Osteoblast (primary cell): ENCODE measurements at regions not wholly inside any gene's neighbourhood (a gene's known extent, or its start where the extent isn't known, plus 50 kb on each side); places are given as distances from the start of the nearest gene placed in this dataset.

ENCODE experiments used
- DNase-seq: peaks from one replicate; pipeline ENCODE4 v3.0.0; 2011; ENCODE audit warnings: low spot score, mixed read lengths; ENCODE audit not compliant: insufficient read length; ENCODE audit errors: missing footprints
- H2AFZ ChIP-seq: 2 replicates; pipeline ENCODE4 v1.6.0; 2011; ENCODE audit warnings: mild to moderate bottlenecking, low read length
- H3K27ac ChIP-seq: 2 replicates; pipeline ENCODE4 v1.5.1; 2011; ENCODE audit warnings: mild to moderate bottlenecking, low read depth, low read length, moderate library complexity
- H3K27me3 ChIP-seq: 2 replicates; pipeline ENCODE4 v1.6.0; 2012; ENCODE audit warnings: mild to moderate bottlenecking, control low read depth, inconsistent platforms, low read length, moderate library complexity; ENCODE audit not compliant: insufficient read depth
- H3K36me3 ChIP-seq: 2 replicates; pipeline ENCODE4 v1.5.1; 2011; ENCODE audit warnings: mild to moderate bottlenecking, low read length, control low read depth, moderate library complexity; ENCODE audit not compliant: insufficient read depth
- H3K4me1 ChIP-seq: 2 replicates; pipeline ENCODE4 v1.5.1; 2011; ENCODE audit warnings: mild to moderate bottlenecking, low read length, control low read depth, moderate library complexity; ENCODE audit not compliant: insufficient read depth
- H3K4me2 ChIP-seq: 2 replicates; pipeline ENCODE4 v1.6.0; 2011; ENCODE audit warnings: mild to moderate bottlenecking, low read length; ENCODE audit not compliant: insufficient read depth
- H3K4me3 ChIP-seq: fragments of 200-600 bp; sonication (generic); 3 replicates; pipeline ENCODE4 v1.5.1; 2012; ENCODE audit warnings: mild to moderate bottlenecking, low read length, inconsistent platforms; ENCODE audit not compliant: insufficient read depth
- H3K79me2 ChIP-seq: 2 replicates; pipeline ENCODE4 v1.6.0; 2012; ENCODE audit warnings: mild to moderate bottlenecking, low read length, control low read depth, inconsistent platforms; ENCODE audit not compliant: insufficient read depth
- H3K9me3 ChIP-seq: 2 replicates; pipeline ENCODE4 v1.5.1; 2011; ENCODE audit warnings: low read depth, low read length, control low read depth
- H4K20me1 ChIP-seq: 2 replicates; pipeline ENCODE4 v1.6.0; 2012; ENCODE audit warnings: mild to moderate bottlenecking, low read length, control low read depth; ENCODE audit not compliant: insufficient read depth
- TF ChIP-seq, protein P1 (sequence below): IDR thresholded peaks from 2 replicates; pipeline ENCODE4 v1.5.1; 2011; ENCODE audit warnings: mild to moderate bottlenecking, low read depth, low read length, moderate library complexity; ENCODE audit errors: extremely low read depth

DNA sequence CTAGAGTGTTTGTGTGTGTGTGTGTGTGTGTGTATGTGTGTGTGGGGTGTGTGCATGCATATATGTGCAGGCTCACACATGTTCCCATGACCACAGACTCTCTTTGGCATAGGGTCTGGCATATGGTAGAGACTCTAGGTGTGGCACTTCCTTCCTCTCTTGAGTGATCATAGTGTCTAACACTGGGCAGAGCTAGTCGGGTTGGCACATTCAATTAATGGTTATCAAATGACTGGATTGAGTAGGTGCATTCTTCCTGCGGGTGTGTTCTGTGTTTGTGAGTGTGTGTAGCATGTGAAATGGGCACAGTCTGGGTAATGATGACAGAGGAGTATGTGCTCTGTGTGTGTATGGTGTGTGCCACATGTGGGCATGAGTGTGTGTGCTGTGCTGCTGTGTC is 106.5 kb downstream of the EFNB1 start:
- no peak overlapping the region for H3K27ac ChIP-seq
- no peaks in the 10 kb centered on the region for H3K9me3 ChIP-seq
- peaks cover 3% of the 10 kb centered on the region for H3K27me3 ChIP-seq
- peaks cover 3% of the 10 kb centered on the region for H4K20me1 ChIP-seq
- TF ChIP-seq, protein P1, sequence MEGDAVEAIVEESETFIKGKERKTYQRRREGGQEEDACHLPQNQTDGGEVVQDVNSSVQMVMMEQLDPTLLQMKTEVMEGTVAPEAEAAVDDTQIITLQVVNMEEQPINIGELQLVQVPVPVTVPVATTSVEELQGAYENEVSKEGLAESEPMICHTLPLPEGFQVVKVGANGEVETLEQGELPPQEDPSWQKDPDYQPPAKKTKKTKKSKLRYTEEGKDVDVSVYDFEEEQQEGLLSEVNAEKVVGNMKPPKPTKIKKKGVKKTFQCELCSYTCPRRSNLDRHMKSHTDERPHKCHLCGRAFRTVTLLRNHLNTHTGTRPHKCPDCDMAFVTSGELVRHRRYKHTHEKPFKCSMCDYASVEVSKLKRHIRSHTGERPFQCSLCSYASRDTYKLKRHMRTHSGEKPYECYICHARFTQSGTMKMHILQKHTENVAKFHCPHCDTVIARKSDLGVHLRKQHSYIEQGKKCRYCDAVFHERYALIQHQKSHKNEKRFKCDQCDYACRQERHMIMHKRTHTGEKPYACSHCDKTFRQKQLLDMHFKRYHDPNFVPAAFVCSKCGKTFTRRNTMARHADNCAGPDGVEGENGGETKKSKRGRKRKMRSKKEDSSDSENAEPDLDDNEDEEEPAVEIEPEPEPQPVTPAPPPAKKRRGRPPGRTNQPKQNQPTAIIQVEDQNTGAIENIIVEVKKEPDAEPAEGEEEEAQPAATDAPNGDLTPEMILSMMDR, result no peak
- no peak overlapping the region for H2AFZ ChIP-seq
- peaks cover 40% of the 10 kb centered on the region for H3K4me1 ChIP-seq
- no peaks in the 10 kb centered on the region for H3K36me3 ChIP-seq
- no peak for DNase-seq
- no peak overlapping the region for H3K4me3 ChIP-seq
- no peaks in the 10 kb centered on the region for H3K79me2 ChIP-seq
- no peak overlapping the region for H3K4me2 ChIP-seq

DNA sequence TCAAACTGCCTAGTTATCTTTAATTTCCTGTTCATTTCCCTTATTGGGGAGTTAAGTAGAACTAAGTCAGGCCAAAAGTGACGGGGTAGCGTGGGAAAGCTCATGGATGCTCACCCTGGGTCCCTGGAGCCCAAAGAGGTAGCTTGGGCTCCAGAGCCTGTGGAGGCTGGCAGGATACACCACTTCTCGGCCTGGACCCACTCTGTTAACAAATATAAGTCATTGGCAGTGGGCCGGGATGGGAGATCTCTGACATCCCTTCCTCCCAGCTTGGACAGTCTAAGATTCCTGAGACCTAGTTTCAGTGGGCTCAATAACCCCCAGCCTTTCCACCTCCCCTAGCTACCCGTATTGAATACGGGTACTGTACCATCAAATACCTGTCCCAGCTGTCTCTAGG is 106.1 kb downstream of the EFNB1 start:
- Histone ChIP-seq H3K4me2 (no peak overlapping the region), H3K4me1 (peaks cover 39% of the 10 kb centered on the region), H3K27me3 (peaks cover 3% of the 10 kb centered on the region), H3K9me3 (no peaks in the 10 kb centered on the region), H3K79me2 (no peaks in the 10 kb centered on the region), H3K4me3 (no peak overlapping the region), H4K20me1 (peaks cover 3% of the 10 kb centered on the region), H3K36me3 (no peaks in the 10 kb centered on the region), H3K27ac (no peak overlapping the region), H2AFZ (no peak overlapping the region)
- TF ChIP-seq, protein P1, result no peak
- no peak for DNase-seq

DNA sequence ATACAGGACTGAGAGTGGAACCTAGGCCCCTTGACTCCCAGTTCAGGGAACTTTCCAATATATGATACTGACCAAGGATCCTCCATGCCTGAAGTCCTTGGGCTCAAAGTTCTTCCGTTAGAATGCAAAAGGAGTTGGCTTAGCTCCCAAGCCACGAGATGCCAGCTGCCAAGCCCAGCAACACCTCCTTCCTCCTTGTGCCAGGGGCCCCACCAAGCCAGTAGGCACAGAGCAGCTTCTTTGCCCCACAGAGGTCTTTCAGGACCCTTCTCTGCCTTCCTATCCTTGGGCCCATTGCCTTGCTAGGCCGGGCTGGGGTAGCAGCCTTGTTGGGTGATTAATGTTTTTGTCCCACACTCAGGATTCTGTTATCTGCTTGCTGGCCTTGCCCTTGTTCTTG is 105.6 kb downstream of the EFNB1 start:
- Histone ChIP-seq H3K27me3 (peaks cover 3% of the 10 kb centered on the region), H2AFZ (no peak overlapping the region), H3K4me2 (no peak overlapping the region), H4K20me1 (peaks cover 3% of the 10 kb centered on the region), H3K4me1 (peaks cover 40% of the 10 kb centered on the region), H3K79me2 (no peaks in the 10 kb centered on the region), H3K4me3 (no peak overlapping the region), H3K36me3 (no peaks in the 10 kb centered on the region), H3K27ac (no peak overlapping the region), H3K9me3 (no peaks in the 10 kb centered on the region)
- no peak for DNase-seq
- TF ChIP-seq, protein P1, result no peak

DNA sequence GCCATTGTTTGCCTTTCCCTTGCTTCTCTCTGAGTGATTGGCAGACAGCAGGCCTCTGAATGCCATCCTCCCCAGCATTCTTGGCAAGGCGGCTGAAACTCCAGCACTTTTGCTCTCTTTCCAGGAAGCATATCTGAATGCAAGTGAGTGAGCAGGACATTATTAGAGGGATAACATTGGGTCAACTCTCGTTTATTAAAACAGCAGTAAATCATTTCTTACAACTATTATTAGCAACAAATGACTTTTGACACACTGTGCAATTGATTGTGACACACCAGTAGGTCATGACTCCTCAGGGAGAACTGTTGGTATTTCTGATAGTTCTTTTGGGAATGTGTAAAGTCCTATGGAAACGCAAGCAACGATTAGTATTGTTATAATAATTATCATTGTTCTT is 103.8 kb downstream of the EFNB1 start:
- Histone ChIP-seq H3K27ac (no peak overlapping the region), H2AFZ (no peak overlapping the region), H3K79me2 (no peaks in the 10 kb centered on the region), H3K27me3 (peaks cover 3% of the 10 kb centered on the region), H4K20me1 (peaks cover 3% of the 10 kb centered on the region), H3K4me3 (no peak overlapping the region), H3K9me3 (no peaks in the 10 kb centered on the region), H3K4me1 (peaks cover 27% of the 10 kb centered on the region), H3K36me3 (no peaks in the 10 kb centered on the region), H3K4me2 (no peak overlapping the region)
- TF ChIP-seq, protein P1, result no peak
- peak; percentile 70 for DNase-seq
